Endothelial cell of umbilical vein (primary cell): ENCODE measurements at regions not wholly inside any gene's neighbourhood (a gene's known extent, or its start where the extent isn't known, plus 50 kb on each side); places are given as distances from the start of the nearest gene placed in this dataset.

Experiments used
- BruUV-seq: library from RNA; stranded (reverse); fragments of 400-500 nt; replicated peaks from 2 replicates; lab custom pipeline; 2021; lab: Mats Ljungman, UMichigan
- CTCF ChIA-PET: fragments of 300-600, 350-600 bp; sonication (Branson Sonifier 250); formaldehyde crosslinking; loops from one replicate; lab custom pipeline; 2021; ENCODE audit warnings: antibody characterized with exemption, inconsistent platforms; lab: Charles Lee
- POLR2A ChIA-PET: fragments of 300-600, 350-600 bp; sonication (Branson Sonifier 250); formaldehyde crosslinking; loops from one replicate; lab custom pipeline; 2021; ENCODE audit warnings: antibody characterized with exemption, inconsistent platforms; lab: Charles Lee
- DNase-seq: peaks from one replicate; pipeline ENCODE4 v3.0.0-alpha.2; 2011; ENCODE audit warnings: low read depth, low spot score
- FAIRE-seq: peaks from 2 replicates; lab custom pipeline; 2011; peaks lifted over from hg19 to GRCh38; lab: Jason Lieb, UNC
- H2AFZ ChIP-seq: 2 replicates; pipeline ENCODE4 v1.6.0; 2012; ENCODE audit warnings: low read depth, low read length, control low read depth, inconsistent platforms
- H3K27ac ChIP-seq: 2 replicates; pipeline ENCODE4 v1.5.1; 2011; ENCODE audit warnings: low read depth, mild to moderate bottlenecking, control low read depth, low read length, moderate library complexity; ENCODE audit not compliant: insufficient read depth
- H3K27me3 ChIP-seq, 2 experiments: 2 replicates each; pipeline versions ENCODE4 v1.6.0 to v1.6.1; 2011; ENCODE audit warnings: low read length in 2 of 2, mixed read lengths in 1 of 2; ENCODE audit not compliant: control insufficient read depth in 2 of 2, insufficient read depth in 2 of 2
- H3K36me3 ChIP-seq, 2 experiments: 2 replicates in 1 of 2; 3 replicates in 1 of 2; pipeline ENCODE4 v1.5.1; 2011; ENCODE audit warnings: low read length in 2 of 2, mild to moderate bottlenecking in 1 of 2, moderate library complexity in 1 of 2; ENCODE audit not compliant: control insufficient read depth in 2 of 2, insufficient read depth in 2 of 2; ENCODE audit errors: extremely low read depth in 1 of 2
- H3K4me1 ChIP-seq: 3 replicates; pipeline ENCODE4 v1.5.1; 2011; ENCODE audit warnings: mild to moderate bottlenecking, low read length; ENCODE audit not compliant: control insufficient read depth, insufficient read depth; ENCODE audit errors: extremely low read depth
- H3K4me2 ChIP-seq: 2 replicates; pipeline ENCODE4 v1.6.1; 2011; ENCODE audit warnings: low read length, control low read depth, mixed read lengths; ENCODE audit not compliant: insufficient read depth
- H3K4me3 ChIP-seq, 3 experiments: fragments of 200-600 bp in 1 of 3; sonication (generic), shearing (Covaris generic) in 1 of 3; replicated peaks in 1 of 3; 2 replicates each; pipeline ENCODE4 v1.5.1; 2011 to 2016; ENCODE audit warnings: control low read depth in 3 of 3, low read length in 3 of 3, mild to moderate bottlenecking in 2 of 3, inconsistent platforms in 1 of 3, low read depth in 1 of 3, moderate library complexity in 1 of 3; ENCODE audit not compliant: insufficient read depth in 1 of 3
- H3K79me2 ChIP-seq: 2 replicates; pipeline ENCODE4 v1.6.0; 2012; ENCODE audit warnings: low read length, inconsistent platforms; ENCODE audit not compliant: control insufficient read depth, insufficient read depth
- H3K9ac ChIP-seq: replicated peaks from 2 replicates; pipeline ENCODE3; 2011; ENCODE audit warnings: low read length, control low read depth; ENCODE audit not compliant: insufficient read depth; ENCODE audit errors: extremely low read depth
- H3K9me1 ChIP-seq: replicated peaks from 3 replicates; pipeline ENCODE4 v1.6.0; 2011; ENCODE audit warnings: mild to moderate bottlenecking, low read length; ENCODE audit not compliant: control insufficient read depth, insufficient read depth; ENCODE audit errors: extremely low read depth
- H3K9me3 ChIP-seq: replicated peaks from 2 replicates; pipeline ENCODE4 v1.5.1; 2012; ENCODE audit warnings: low read length, inconsistent platforms; ENCODE audit not compliant: control insufficient read depth, insufficient read depth
- H4K20me1 ChIP-seq: replicated peaks from 2 replicates; pipeline ENCODE3; 2011; ENCODE audit warnings: mild to moderate bottlenecking, low read length; ENCODE audit not compliant: control insufficient read depth, insufficient read depth; ENCODE audit errors: extremely low read depth
- EZH2 ChIP-seq: IDR thresholded peaks from 2 replicates; pipeline ENCODE4 v1.6.1; 2012; ENCODE audit warnings: borderline replicate concordance, low read depth, mild to moderate bottlenecking, moderate library complexity, low read length, inconsistent platforms; ENCODE audit not compliant: severe bottlenecking
- JUN ChIP-seq: IDR thresholded peaks from 2 replicates; pipeline ENCODE4 v1.6.1; 2011; ENCODE audit warnings: borderline replicate concordance, low read depth; ENCODE audit not compliant: insufficient read length, insufficient read depth
- MYC ChIP-seq: IDR thresholded peaks from one replicate; pipeline ENCODE4 v1.6.1; 2011; ENCODE audit warnings: mild to moderate bottlenecking, low read depth, low read length
- POLR2A ChIP-seq: IDR thresholded peaks from 2 replicates; pipeline ENCODE4 v1.6.1; 2012; ENCODE audit warnings: low read depth, mild to moderate bottlenecking, control low read depth, low read length
- POLR2AphosphoS5 ChIP-seq: IDR thresholded peaks from 2 replicates; pipeline ENCODE4 v1.6.1; 2012; ENCODE audit warnings: low read depth, mild to moderate bottlenecking, control low read depth, low read length, moderate library complexity; ENCODE audit not compliant: insufficient read depth
- dilution Hi-C: fragments of 300-500 bp; cut with MboI; formaldehyde crosslinking; loops from one replicate; pipeline ENCODE4 v1.15.0; 2019; ENCODE audit warnings: low sequenced_read_pairs; ENCODE audit not compliant: extremely low pct_ligation_motif_present
- intact Hi-C: fragments of 100-400 bp; cut with micrococcal nuclease; formaldehyde crosslinking; loops from one replicate; pipeline ENCODE4 v1.10.0; 2022
- TF ChIP-seq, protein P1 (sequence below): IDR thresholded peaks from 2 replicates; pipeline ENCODE4 v1.6.1; 2011; ENCODE audit not compliant: insufficient read depth, insufficient read length
- TF ChIP-seq, protein P2 (sequence below), 2 donors: IDR thresholded peaks; 1 replicate in 1 of 2; 2 replicates in 1 of 2; pipeline ENCODE4 v1.5.1; 2011; ENCODE audit warnings: low read length in 2 of 2, mild to moderate bottlenecking in 2 of 2, moderate library complexity in 2 of 2, control low read depth in 1 of 2, inconsistent platforms in 1 of 2, low read depth in 1 of 2; ENCODE audit not compliant: insufficient read depth in 1 of 2; ENCODE audit errors: extremely low read depth in 1 of 2

DNA sequence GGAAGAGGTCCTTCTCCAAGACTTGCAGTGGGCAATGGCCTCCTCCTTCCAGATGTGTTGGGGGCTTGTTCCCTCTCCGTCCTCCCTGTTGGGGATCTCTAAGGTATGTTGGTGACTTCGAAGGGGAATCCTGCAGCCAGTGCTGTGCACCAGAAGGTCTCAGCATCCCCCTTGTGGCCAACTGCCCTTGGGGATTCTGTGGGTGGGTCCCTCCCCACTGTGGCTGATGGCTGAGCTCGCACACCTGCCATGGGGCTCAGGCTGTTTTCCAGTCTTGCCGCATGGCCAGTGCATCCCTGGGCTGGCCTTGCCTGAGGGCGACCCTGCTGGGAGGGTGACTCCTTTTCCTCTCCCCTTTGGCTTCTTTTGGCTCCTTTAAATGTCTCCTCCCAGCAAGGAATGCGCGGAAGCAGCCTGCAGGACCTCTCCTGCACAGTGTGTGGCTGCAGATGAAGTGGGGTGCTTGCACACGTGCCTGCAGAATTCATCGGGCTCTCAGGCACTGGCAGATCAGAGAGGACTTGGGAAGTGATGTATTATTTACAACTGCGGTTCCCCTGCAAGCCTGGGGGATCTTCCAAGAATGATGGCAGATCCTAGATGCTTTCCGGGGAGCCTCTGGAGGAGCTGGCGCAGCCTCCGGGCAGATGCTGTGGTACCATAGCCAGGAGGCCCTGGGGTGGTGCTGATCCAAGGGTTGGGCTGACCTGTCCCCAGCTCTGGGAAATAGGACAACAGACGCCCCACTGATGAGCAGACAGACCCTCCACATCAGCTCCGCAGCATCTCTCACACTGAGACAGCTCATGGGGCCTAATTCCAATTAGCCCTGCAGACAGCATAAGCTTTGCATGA is 410.0 kb downstream of the TCERG1L start:
- Histone ChIP-seq H3K4me1 (no peaks in the 10 kb centered on the region), H3K36me3 (no peaks in the 10 kb centered on the region), H3K4me2 (no peak overlapping the region), H3K79me2 (no peaks in the 10 kb centered on the region), H3K9me3 (peaks cover 3% of the 10 kb centered on the region), H3K9ac (no peak overlapping the region), H2AFZ (no peak overlapping the region), H3K9me1 (no peaks in the 10 kb centered on the region), H3K4me3 (no peak overlapping the region), H3K27ac (no peak overlapping the region), H3K27me3 (no peaks in the 10 kb centered on the region), H4K20me1 (no peaks in the 10 kb centered on the region)
- dilution Hi-C loops: no loop called here
- BruUV-seq: no TSS peak
- ChIA-PET POLR2A (no interaction called here), CTCF (no interaction called here)
- DNase-seq (no peak), FAIRE-seq (no peak)
- intact Hi-C loops: no loop called here
- TF ChIP-seq, protein P1, sequence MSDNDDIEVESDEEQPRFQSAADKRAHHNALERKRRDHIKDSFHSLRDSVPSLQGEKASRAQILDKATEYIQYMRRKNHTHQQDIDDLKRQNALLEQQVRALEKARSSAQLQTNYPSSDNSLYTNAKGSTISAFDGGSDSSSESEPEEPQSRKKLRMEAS: no peak
- TF ChIP-seq EZH2: no peak
- no peak for TF ChIP-seq POLR2A
- no peak for TF ChIP-seq JUN
- TF ChIP-seq, protein P2, sequence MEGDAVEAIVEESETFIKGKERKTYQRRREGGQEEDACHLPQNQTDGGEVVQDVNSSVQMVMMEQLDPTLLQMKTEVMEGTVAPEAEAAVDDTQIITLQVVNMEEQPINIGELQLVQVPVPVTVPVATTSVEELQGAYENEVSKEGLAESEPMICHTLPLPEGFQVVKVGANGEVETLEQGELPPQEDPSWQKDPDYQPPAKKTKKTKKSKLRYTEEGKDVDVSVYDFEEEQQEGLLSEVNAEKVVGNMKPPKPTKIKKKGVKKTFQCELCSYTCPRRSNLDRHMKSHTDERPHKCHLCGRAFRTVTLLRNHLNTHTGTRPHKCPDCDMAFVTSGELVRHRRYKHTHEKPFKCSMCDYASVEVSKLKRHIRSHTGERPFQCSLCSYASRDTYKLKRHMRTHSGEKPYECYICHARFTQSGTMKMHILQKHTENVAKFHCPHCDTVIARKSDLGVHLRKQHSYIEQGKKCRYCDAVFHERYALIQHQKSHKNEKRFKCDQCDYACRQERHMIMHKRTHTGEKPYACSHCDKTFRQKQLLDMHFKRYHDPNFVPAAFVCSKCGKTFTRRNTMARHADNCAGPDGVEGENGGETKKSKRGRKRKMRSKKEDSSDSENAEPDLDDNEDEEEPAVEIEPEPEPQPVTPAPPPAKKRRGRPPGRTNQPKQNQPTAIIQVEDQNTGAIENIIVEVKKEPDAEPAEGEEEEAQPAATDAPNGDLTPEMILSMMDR (IDR thresholded peaks at IDR 0.05; ENCODE audit: extremely low read depth in 1 of 2, insufficient read depth in 1 of 2, low read depth in 1 of 2, low read length in 2 of 2): no peak
- TF ChIP-seq MYC: no peak
- TF ChIP-seq POLR2AphosphoS5: no peak
